Stimulated activated CD8-positive, alpha-beta memory T cell treated with anti-CD3 and anti-CD28 coated beads, Interleukin-7, amount 100 ng/mL, for 48 hours (primary cell): ENCODE measurements at regions not wholly inside any gene's neighbourhood (a gene's known extent, or its start where the extent isn't known, plus 50 kb on each side); places are given as distances from the start of the nearest gene placed in this dataset.

Experiments used
- DNase-seq, 2 donors: peaks; one replicate each; pipeline ENCODE4 v3.0.0-alpha.2; 2020; ENCODE audit warnings: low read depth in 1 of 2; ENCODE audit errors: extremely low read depth in 1 of 2

DNA sequence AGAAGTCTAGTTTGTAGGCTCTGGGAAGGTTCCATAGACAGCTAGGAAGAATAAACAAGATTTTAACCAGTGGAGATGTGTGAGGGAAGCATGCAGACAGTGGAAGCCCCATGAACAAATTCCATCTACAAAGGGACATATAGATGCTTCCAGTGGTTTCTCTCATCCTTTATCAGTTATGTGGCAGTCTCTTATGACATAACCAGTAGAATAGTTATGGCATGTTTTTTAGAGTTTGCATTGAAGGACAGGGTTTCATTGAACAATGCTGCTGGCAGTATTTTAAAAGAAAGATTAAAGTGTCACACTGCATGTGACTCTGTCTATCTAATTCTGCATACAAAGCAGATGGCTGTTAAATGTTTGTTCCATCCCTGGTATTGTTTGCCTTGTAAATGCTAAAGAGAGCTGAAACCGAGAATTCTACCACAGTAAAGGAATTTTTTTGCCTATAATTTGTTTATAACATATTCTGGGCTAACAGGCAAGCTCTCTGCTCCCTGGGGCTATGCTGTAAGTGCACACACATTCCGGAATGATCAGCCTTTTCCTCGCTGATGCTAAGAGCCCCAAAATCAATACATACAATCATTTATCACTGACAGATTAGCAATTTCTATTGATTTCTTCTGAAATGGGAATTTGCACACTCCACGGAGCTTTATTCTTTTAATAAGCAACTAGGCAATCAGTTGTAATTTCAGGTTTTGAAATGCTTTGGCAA is 76.8 kb upstream of the PELI1 start:
- no peak for DNase-seq

DNA sequence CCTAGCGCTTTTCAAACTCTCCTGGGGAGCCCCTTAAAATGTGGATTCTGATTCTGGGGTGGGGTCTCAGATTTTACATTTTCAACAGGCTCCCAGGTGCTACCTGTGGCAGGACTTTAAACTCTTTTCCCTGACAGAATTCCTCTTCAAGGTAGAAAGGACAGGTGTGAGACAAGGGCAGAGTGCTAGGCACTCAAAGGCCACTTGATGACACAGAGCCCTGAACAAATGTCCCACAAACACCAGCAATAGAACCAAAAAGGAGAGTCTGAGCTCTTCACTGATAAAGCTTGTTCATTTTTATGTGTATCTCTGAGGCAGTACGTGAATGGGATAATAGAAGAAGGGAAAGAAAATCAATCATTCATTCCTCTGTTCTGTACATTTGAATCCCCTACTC is 77.7 kb upstream of the PELI1 start:
- no peak for DNase-seq

DNA sequence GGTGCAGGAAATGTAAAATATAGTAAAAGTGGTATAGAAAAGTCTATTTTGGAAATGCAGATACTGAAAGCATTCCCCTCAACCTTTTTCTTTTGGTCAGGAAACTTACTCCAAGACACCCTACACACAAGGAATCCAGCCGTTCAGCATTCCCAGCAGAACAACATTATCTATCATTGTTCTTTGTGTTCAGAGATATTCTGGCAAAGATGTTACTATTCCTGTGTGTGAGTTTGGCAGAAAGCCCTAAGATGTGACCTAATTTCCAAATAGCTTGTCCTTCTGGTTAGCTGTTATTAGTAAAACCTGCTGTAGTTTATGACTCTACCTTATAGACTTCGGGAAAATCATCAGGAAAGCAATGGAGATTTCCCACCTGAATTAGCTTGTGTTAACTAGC is 78.1 kb upstream of the PELI1 start:
- no peak for DNase-seq

DNA sequence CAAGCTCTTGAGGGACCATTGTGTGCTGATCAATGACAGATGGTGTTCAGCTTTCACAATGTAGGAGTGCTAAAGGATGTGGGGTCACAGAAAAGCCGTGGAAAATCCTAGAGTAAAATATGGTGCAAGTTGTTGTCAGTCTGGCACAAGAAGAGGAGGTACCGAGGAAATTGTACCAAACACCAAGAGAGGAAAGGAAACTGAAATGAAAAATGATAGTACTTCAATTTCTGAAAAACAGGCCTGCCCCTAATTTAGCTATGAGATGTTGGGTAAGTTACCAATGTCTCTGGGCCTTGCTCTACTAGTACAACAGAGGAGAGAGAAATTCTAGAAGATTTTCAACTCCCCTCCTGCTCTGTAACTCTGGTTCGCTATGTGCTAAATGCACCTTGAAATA is 78.8 kb upstream of the PELI1 start:
- no peak for DNase-seq

DNA sequence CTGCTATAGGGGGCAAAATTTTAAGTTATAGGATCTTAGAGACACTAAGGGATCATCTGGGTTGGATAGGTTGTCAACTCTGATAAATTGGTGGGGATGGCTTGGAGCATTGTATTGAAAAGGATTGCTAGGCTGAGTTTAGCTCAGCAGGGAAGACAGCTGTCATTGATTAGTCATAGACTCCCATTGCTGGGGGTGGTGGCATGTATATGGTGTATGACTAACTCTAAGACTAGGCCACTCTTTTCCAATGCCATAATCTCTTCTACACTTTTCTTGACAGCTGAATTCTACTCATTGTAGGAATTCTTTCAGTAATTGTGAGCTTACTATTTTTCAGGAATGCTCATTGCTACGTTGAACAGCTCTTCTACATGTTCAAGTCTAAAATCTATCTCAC is 81.3 kb upstream of the PELI1 start:
- no peak for DNase-seq

DNA sequence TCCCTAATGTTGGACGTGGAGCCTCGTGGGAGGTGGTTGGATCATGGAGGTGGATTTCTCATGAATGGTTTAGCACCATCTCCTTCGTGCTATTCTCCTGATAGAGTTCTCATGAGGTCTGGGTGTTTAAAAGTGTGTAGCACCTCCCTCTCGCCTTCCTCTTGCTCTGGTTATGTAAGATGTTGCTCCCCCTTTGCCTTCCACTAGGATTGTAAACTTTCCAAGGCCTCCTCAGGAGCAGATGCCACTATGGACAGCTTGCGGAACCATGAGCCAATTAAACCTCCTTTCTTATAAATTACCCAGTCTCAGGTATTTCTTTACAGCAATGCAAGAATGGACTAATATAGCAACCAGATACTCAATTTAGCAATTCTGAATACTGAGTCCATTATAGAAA is 82.4 kb upstream of the PELI1 start:
- no peak for DNase-seq

DNA sequence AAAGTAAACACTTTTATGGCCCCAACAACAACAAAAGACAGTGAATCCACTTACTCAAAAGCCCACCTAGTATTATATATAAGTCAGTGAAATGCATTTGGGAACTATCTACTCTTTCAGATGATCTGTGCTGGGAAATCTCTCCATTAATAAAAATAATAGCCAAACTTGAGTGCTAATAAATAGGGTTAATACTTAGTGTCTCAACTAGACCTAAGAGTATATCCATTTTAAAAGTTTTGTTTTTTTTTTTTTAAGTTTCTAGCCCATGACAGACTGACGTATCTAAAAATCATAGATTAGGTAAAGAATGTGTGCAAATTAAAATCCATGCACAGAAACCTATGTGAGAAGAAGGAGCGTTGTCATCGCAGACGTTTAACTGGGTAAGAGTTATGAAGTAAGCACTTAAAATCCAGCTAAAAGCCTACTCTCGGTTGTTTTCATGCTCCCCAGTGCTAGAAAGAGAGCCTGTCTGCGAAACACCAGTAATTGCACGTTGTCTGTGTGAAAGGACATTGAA is 83.4 kb upstream of the PELI1 start:
- no peak for DNase-seq

DNA sequence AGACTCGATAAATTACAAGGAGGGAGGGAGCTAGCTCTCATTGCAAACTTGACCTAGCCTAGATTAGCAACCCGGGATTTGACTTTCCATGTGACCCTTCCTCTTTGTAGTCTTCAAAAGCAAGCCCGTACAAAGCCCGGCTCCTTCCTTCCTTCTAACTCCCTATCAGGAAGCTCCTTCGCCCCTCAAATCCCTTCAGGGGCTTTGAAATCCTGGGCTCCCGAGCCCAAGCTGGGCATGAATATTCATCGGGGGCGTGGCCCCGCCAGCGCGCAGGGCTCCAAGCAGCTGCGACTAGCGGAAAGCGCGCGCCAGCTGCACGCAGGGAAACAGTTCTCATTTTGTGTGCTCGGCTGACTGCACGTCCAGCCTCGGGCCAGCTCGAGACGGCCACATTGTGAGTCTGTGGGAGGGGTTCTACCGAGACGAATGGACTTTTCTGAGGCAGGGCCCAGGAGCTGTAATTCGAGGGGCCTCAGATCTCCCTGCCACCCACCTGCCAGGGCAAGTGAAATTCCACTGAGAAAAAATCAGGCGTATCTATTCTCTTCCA is 84.0 kb upstream of the PELI1 start:
- peak in 1 of 2 donors; percentile 26 for DNase-seq

DNA sequence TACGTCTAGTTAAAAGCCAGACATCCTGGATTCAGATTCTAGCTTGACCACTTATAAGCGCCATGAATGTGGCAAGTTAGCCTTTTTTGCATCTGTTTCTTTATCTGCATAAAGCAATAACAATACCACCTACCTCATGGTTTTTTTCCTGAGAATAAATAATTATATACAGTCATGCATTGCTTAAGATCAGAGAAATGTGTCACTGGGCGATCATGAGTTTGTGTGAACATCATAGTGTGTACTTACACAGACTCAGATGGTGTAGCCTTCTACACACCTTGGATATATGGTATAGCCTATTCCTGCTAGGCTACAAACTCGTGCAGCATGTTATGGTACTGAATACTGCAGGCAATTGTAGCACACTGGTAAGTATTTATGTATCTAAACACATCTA is 84.7 kb upstream of the PELI1 start:
- no peak for DNase-seq

DNA sequence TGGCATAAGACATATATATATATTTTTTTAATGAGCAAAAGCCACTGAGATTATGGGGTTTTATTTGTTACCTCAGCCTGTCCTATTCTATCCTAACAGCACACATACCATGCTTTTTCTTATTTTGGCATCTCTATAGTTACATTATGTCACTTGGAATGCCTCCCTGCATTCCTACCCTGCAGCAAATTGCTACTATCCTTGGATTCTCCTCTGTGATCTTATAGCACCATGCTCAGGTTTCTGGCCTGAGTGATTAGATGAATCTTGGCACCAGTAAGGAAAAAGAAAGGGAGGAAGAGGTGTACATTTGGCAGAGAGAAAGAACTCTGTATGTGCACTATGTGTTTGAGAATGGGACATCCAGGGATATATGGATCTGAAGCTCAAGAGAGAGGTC is 86.3 kb upstream of the PELI1 start:
- no peak for DNase-seq

DNA sequence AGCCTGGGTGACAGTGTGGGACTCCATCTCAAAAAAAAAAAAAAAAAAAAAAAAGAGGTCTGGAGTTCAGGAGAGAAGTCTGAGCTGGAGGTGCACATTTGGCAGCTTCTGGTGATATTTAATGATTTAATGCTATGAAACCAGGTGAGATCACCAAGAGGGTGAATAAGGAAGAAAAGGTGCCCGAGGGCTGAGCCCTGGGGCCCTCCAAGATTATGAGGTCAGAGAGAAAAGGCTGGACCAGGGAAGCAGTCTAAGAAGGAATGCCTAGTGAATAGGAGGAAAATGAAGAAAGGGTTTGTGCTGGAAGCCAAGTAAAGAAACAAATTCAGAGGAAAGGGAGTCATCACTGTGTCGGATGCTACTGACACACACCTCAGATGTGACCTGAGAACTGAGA is 88.0 kb upstream of the PELI1 start:
- no peak for DNase-seq

DNA sequence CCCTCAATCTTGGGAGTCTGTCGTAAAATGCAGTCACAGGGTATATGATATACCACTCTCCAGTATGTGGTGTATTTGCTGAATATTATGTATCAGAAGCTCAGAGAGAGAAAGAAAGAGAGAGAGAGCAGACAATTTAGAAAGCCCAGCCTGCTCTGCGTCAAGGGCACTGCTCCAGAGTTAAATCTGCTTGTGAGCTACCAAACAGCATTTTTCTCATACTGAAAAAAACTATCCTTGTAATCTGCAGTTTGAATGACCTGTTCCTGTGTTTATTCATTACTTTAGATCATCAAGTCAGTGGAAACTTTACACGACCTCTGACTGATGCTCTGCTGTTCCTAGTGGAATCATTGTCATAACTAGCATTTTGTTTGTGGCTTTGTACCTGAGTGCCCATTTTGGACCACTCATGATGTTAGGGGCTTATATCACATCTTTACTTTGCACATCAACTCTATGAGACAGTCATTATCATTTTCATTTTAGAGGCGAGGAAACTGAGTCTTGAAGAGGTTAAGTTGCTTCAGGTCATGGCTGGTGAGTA is 89.2 kb upstream of the PELI1 start:
- no peak for DNase-seq

DNA sequence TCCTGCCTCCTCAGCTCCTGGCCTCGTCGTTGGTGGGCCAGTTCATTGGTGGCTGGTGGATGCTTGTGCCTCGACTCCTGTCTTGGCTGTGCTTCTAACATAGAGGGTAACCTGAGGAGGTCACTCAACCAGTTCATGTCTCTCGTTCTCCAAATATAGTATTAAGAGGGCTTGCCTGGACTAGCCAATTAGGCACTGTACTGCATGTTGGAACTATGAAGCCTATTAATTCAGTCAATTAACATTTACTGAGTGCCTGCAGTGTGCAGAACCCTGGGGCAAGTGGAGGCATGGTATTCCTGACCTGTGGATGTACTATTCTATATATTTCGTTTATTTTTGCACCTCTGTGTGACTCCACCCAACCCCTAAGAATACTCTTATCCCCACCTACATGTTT is 89.9 kb upstream of the PELI1 start:
- no peak for DNase-seq

DNA sequence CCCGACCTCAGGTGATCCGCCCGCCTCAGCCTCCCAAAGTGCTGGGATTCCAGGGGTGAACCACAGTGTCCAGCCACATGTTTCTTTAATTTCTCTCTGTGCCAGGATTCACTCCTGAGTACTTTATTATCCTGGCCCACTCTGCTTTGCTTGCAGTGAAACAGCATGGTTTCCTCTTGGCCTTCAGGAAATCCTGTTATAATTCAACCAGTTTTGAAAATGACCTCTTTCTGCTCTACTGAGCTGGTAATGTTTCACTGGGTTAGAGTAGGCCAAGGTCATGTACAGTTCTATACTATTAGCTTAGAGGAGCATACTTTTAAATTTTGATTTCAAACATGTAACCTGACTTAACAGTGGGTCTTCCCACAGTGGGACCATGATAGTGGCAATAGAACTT is 90.6 kb upstream of the PELI1 start:
- no peak for DNase-seq

DNA sequence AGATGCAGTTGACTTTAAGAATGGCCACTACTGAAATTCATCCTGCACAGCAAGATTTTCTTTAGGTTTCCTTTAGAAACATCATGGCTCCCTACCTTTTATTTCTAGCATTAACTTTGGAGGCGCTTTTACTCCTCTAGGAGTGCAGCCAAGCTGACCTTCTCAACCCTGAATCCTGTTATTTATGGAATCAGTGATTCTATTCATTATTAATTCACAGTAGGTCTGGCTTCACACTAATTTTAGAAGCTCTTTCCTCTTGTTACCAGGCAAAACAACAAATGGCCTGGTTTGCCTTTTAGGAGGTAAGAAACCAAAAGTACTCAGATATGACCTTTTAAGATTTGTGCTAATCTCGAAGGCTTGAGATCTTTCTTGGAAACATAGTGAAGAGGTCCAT is 93.0 kb upstream of the PELI1 start:
- no peak for DNase-seq

DNA sequence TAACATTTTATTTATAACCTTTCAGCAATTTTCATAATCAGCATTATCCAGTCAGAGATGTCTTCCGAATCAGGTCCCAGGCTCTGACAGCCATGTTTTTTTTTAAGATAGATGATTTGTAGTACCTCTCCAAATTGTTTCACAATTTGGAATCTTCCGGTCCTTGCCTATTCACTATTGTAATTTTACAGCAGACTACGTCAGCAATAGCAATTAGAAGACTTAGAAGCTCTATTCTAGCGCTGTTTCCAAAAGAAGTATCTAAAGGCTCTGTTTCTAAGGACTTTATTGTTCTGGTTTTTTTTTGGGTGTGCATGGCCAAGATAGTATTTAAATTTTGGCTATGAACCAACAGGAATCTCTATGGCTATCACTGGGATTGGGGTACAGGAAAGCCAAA is 94.6 kb upstream of the PELI1 start:
- DNase-seq = no peak

DNA sequence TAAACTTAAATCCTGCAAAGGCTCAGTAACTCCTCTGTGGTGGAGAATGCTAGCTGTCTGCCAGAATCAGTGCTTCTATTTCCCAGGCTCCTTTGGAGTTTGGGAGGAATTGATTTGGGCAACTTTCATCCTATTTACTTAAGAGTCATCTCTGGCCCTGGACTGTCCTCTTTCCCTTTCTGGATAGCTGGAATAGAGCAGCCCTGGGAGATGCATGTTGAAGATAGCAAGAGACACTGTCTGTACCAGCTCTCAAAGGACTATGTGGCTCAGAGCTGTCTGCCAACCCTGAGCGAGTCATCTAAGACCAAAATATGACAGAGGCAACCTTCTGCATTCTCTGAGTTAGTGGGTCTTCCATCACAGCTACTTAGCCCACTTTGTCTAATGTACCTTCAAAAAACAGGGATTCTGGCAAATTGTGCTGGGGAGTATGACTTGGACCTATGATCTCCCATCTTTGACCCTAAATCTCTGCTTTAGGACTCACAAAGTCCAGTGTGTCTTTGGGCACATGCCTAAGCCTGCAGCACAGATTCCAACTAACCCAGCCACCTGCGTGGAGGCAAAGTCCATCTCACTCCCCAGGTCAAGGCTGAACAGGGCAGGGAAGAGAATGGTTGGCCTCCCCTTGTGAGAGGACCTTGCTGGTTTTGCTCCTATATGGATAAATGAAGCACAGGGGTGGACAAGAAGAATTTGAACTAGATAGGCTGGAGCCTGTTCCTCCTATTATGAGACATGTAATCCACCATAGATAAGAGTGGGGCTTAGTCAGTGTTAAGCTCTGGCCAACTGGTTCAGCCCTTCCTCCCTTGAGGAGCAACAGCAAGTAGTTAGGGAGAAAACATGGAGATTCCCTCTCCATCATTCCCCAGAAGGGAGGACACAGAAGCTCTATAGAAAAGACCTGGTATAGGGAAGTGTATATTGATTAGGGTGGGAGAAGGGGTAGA is 99.1 kb upstream of the PELI1 start:
- DNase-seq = no peak

DNA sequence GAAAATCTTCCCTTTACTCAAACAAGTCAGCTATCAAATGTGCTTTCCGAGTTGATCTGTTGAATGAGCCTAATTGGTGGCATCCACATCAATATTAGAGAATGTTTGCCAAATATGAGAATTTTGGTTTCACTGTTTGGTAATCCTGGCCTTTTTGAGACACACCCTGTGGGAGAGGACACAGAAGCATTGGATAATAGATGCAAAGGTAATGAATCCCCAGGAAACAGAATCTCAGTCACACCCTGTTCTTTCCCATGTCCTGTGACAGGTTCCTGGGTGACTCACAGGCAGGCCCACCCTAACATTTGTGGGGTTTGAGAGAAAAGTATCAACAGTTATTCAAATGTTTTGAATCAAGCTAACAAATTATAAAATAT is 99.8 kb upstream of the PELI1 start:
- no peak for DNase-seq

DNA sequence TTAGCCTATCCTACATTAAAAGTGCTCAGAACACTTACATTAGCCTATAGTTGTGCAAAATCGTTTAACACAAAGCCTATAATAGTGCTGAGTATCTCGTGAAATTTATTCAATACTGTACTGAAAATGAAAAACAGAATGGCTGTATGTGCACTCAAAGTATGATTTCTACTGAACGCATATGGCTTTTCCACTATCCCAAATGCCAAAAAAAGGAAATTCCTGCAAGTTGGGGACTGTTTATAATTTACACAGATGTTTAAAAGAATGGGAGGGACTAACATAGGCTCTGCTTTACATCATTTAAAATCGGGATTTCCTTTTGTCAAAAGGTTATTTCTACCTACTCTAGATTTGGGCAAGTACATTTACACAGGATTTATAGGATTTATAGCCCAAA is 101.4 kb upstream of the PELI1 start:
- no peak for DNase-seq

DNA sequence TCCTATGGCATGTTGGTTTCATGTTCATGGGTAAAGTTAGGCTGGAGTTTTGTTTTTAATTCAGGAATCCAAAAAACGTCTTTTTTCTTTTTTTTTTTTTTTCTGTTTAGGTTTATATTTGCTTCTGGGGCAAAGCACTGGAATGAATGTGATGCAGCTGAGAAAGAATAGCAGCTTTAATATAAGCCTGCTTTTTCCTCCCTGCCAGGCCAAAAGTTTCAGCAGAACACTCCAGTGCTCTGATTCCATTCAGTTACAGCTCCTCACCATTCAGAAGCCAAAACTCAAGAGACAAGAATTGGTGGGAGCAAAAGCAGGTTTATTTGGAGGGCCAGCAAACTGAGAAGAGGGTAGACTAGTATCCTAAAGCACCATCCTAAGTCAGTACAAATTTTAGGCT is 102.7 kb upstream of the PELI1 start:
- DNase-seq = no peak

DNA sequence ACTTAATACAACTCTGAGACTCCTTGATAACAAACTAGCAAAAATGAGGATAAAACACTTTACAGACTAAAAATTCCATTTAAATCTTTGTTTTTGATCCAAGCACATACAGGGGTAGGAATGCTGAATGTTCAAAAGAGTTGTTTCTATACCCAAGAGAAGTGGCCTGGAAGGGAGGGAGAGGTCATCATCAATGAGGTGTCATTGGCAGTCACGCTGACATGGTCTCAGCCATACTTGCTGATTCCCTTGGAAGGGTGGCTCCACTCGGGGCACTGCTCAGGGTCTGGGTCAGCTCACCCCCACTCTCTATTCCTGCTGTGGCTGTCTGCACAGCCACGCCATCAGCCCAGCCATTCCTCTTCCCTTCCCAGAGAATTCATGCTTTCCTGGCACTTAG is 105.2 kb upstream of the PELI1 start:
- DNase-seq = no peak

DNA sequence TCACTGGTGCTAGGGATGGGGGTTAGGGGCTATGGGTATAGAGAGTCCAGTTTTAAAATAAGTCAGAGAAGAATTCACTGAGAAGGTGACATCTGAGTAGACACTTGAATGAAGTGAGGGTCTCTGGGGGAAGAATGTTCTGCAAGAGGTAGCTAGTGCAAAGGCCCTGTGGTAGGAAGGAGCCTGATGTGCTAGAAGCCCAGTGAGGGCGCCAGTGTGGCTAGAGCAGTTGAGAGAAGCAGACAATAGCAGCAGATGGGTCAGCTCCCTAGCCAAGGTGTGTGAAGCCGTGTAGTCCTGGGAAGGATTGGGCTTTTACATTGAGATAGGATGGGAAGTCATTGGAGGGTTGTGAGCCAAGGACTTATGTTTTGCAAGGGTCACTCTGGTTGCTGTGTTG is 105.8 kb upstream of the PELI1 start:
- DNase-seq = no peak
